PC-3 (cell line): ENCODE measurements at regions not wholly inside any gene's neighbourhood (a gene's known extent, or its start where the extent isn't known, plus 50 kb on each side); places are given as distances from the start of the nearest gene placed in this dataset.

Experiments used
- ATAC-seq: fragments of 200-7000 bp; cut with Tn5 transposase; 2 replicates; pipeline ENCODE4 v1.9.1; 2020; ENCODE audit warnings: mild to moderate bottlenecking, moderate library complexity
- BruUV-seq: library from RNA; stranded (reverse); fragments of 400-500 nt; replicated peaks from 2 replicates; lab custom pipeline; 2021; lab: Mats Ljungman, UMichigan
- CTCF ChIA-PET: fragments of 300-600 bp; sonication (Branson Sonifier 250); formaldehyde crosslinking; loops from one replicate; lab custom pipeline; 2022; ENCODE audit warnings: antibody characterized with exemption; lab: Charles Lee
- POLR2A ChIA-PET: fragments of 300-600 bp; sonication (Branson Sonifier 250); formaldehyde crosslinking; loops from one replicate; lab custom pipeline; 2022; ENCODE audit warnings: antibody characterized with exemption; ENCODE audit not compliant: unreplicated experiment; lab: Charles Lee
- DNase-seq: peaks from one replicate; pipeline ENCODE4 v3.0.0-alpha.2; 2015
- H2AFZ ChIP-seq: fragments of 300-600 bp; sonication (generic); 2 replicates; pipeline ENCODE4 v1.6.0; 2016; ENCODE audit warnings: antibody characterized with exemption, low read length
- H3F3A ChIP-seq: fragments of 300-600 bp; sonication (generic); one replicate; pipeline ENCODE4 v1.6.0; 2017; ENCODE audit warnings: antibody characterized with exemption, low read length, control low read depth, mild to moderate bottlenecking; ENCODE audit not compliant: unreplicated experiment
- H3K27ac ChIP-seq: fragments of 300-600 bp; sonication (generic); 2 replicates; pipeline ENCODE4 v1.5.1; 2016; ENCODE audit warnings: mild to moderate bottlenecking, low read length
- H3K27me3 ChIP-seq: fragments of 300-600 bp; sonication (generic); 2 replicates; pipeline ENCODE4 v1.6.1; 2016; ENCODE audit warnings: low read length, mixed read lengths
- H3K36me3 ChIP-seq: fragments of 300-600 bp; sonication (generic); 2 replicates; pipeline ENCODE4 v1.6.1; 2016; ENCODE audit warnings: low read depth, mixed run types, low read length, mixed read lengths
- H3K4me1 ChIP-seq: fragments of 300-600 bp; sonication (generic); 2 replicates; pipeline ENCODE4 v1.5.1; 2016; ENCODE audit warnings: low read length; ENCODE audit not compliant: insufficient read depth
- H3K4me2 ChIP-seq: fragments of 300-600 bp; sonication (generic); 2 replicates; pipeline ENCODE4 v1.6.0; 2016; ENCODE audit warnings: low read length
- H3K4me3 ChIP-seq: fragments of 300-600 bp; sonication (generic); 2 replicates; pipeline ENCODE4 v1.5.1; 2016; ENCODE audit warnings: mild to moderate bottlenecking, low read length, mixed read lengths
- H3K79me2 ChIP-seq: fragments of 300-600 bp; sonication (generic); 2 replicates; pipeline ENCODE4 v1.6.1; 2017; ENCODE audit warnings: low read length, mixed read lengths
- H3K9ac ChIP-seq: fragments of 300-600 bp; sonication (generic); 2 replicates; pipeline ENCODE4 v1.6.0; 2016; ENCODE audit warnings: mild to moderate bottlenecking, low read length
- H3K9me2 ChIP-seq: fragments of 300-600 bp; sonication (generic); replicated peaks from 2 replicates; pipeline ENCODE4 v1.6.1; 2016; ENCODE audit warnings: mixed run types, low read length, mixed read lengths
- H3K9me3 ChIP-seq: fragments of 300-600 bp; sonication (generic); 2 replicates; pipeline ENCODE4 v1.6.1; 2016; ENCODE audit warnings: low read length, mixed read lengths
- H4K20me1 ChIP-seq: fragments of 300-600 bp; sonication (generic); 2 replicates; pipeline ENCODE4 v1.6.1; 2016; ENCODE audit warnings: low read length, mixed read lengths
- EZH2 ChIP-seq: fragments of 300-600 bp; sonication (generic); IDR thresholded peaks from one replicate; pipeline ENCODE4 v1.6.1; 2017; ENCODE audit warnings: antibody characterized with exemption, mild to moderate bottlenecking, low read length; ENCODE audit not compliant: unreplicated experiment
- EZH2phosphoT487 ChIP-seq: fragments of 300-600 bp; sonication (generic); IDR thresholded peaks from 2 replicates; pipeline ENCODE4 v1.6.1; 2018; ENCODE audit warnings: mild to moderate bottlenecking, antibody characterized with exemption, low read length, borderline replicate concordance
- intact Hi-C: fragments of 100-400 bp; cut with micrococcal nuclease; formaldehyde crosslinking; loops from 2 replicates; pipeline ENCODE4 v1.9.0; 2023
- TF ChIP-seq, protein P1 (sequence below): fragments of 300-600 bp; sonication (generic); conservative IDR thresholded peaks from 2 replicates; pipeline ENCODE4 v1.5.1; 2017; ENCODE audit warnings: antibody characterized with exemption, low read depth, mild to moderate bottlenecking, low read length

DNA sequence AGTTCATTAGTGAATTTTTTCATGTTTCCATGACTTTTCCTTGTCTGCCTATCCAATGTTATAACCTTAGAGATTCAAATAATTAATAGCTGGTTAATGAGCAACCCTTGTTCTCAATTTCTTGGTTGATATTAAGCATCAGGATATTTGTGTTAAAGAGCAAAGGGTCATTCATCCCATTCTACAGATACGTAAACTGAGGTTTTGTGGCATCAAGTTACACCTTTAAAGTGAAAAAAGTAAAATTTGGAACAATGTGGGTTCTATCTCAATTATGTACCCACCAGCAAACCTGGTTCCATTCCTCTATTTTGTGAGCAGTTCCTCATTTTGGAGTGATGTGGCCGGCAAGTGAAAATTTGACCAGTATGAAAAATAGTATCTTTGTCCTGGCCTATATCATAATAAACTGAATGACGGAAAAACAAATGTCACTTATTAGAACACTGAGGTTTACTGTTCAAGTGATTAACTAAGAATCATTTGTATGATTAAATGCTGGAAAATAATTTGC is 220.5 kb upstream of the ATP5MC3 start:
- ChIA-PET CTCF (no interaction called here), POLR2A (no interaction called here)
- no peaks in the 10 kb centered on the region; the same call in 1 of the 2 replicates for H3K9me2 ChIP-seq
- ATAC-seq (no peak), DNase-seq (no peak)
- H3K9ac ChIP-seq: no peak overlapping the region
- H3F3A ChIP-seq: no peaks in the 10 kb centered on the region
- H3K9me3 ChIP-seq: no peaks in the 10 kb centered on the region
- H2AFZ ChIP-seq: no peak overlapping the region
- H3K27me3 ChIP-seq: peaks cover 53% of the 10 kb centered on the region
- H3K36me3 ChIP-seq: no peaks in the 10 kb centered on the region
- H3K4me2 ChIP-seq: no peak overlapping the region
- no peak overlapping the region for H3K27ac ChIP-seq
- TF ChIP-seq EZH2 (no peak), EZH2phosphoT487 (no peak)
- TF ChIP-seq, protein P1, sequence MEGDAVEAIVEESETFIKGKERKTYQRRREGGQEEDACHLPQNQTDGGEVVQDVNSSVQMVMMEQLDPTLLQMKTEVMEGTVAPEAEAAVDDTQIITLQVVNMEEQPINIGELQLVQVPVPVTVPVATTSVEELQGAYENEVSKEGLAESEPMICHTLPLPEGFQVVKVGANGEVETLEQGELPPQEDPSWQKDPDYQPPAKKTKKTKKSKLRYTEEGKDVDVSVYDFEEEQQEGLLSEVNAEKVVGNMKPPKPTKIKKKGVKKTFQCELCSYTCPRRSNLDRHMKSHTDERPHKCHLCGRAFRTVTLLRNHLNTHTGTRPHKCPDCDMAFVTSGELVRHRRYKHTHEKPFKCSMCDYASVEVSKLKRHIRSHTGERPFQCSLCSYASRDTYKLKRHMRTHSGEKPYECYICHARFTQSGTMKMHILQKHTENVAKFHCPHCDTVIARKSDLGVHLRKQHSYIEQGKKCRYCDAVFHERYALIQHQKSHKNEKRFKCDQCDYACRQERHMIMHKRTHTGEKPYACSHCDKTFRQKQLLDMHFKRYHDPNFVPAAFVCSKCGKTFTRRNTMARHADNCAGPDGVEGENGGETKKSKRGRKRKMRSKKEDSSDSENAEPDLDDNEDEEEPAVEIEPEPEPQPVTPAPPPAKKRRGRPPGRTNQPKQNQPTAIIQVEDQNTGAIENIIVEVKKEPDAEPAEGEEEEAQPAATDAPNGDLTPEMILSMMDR: no peak
- no peaks in the 10 kb centered on the region for H3K4me1 ChIP-seq
- H3K79me2 ChIP-seq: no peaks in the 10 kb centered on the region
- intact Hi-C loops: no loop called here
- H3K4me3 ChIP-seq: no peak overlapping the region
- BruUV-seq: no TSS peak
- no peaks in the 10 kb centered on the region for H4K20me1 ChIP-seq

DNA sequence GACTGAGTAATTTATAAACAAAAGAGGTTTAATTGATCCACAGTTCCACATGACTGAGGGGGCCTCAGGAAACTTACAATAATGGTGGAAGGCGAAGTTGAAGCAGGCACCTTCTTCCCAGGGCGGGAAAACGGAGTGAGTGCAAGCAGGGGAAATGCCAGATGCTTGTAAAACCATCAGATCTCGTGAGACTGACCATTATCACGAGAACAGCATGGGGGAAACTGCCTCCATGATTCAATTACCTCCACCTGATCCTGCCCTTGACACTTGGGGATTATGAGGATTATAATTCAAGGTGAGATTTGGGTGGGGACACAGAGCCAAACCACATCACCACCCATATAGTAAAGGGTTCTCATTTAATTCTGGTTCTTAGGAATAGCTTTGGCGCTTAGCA is 219.5 kb upstream of the ATP5MC3 start:
- Histone ChIP-seq H3K36me3 (no peaks in the 10 kb centered on the region), H3K79me2 (no peaks in the 10 kb centered on the region), H3K4me2 (no peak overlapping the region), H4K20me1 (no peaks in the 10 kb centered on the region), H3K4me1 (no peaks in the 10 kb centered on the region), H3F3A (no peaks in the 10 kb centered on the region), H2AFZ (no peak overlapping the region), H3K4me3 (no peak overlapping the region), H3K27ac (no peak overlapping the region), H3K9ac (no peak overlapping the region), H3K9me2 (no peaks in the 10 kb centered on the region; the same call in 1 of the 2 replicates), H3K27me3 (peaks cover 56% of the 10 kb centered on the region), H3K9me3 (no peaks in the 10 kb centered on the region)
- intact Hi-C loops: no loop called here
- no peak for ATAC-seq
- POLR2A ChIA-PET: no interaction called here
- DNase-seq: no peak
- TF ChIP-seq EZH2 (no peak), EZH2phosphoT487 (no peak)
- TF ChIP-seq, protein P1: no peak
- BruUV-seq: no TSS peak
- CTCF ChIA-PET: no interaction called here

DNA sequence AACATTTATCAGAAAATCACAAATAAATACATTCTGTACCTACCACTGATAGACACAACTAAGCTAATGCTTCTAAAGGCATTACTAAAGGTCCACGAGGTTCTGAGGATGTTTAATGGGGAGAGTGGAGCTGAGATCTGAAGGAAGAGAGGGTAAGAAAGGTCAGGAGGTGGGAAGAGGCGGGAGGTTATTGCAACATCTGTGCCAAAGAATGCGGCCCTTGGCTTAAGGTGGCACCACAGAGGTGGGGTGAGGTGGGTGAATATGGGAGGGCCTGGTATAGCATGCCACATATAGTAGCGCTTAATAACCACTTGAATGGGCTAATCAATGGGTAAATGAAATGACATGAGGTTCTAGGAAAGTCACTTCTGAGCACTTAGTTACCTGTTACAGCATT is 217.8 kb upstream of the ATP5MC3 start:
- Histone ChIP-seq H4K20me1 (no peaks in the 10 kb centered on the region), H3K9me2 (no peaks in the 10 kb centered on the region), H2AFZ (no peak overlapping the region), H3F3A (no peaks in the 10 kb centered on the region), H3K27me3 (peaks cover 55% of the 10 kb centered on the region), H3K9me3 (no peaks in the 10 kb centered on the region), H3K4me3 (no peak overlapping the region), H3K27ac (no peak overlapping the region), H3K4me2 (no peak overlapping the region), H3K4me1 (no peaks in the 10 kb centered on the region), H3K79me2 (no peaks in the 10 kb centered on the region), H3K36me3 (no peaks in the 10 kb centered on the region), H3K9ac (no peak overlapping the region)
- BruUV-seq: no TSS peak
- DNase-seq: no peak
- ChIA-PET CTCF (no interaction called here), POLR2A (no interaction called here)
- ATAC-seq: no peak
- TF ChIP-seq EZH2phosphoT487 (no peak), EZH2 (no peak)
- TF ChIP-seq, protein P1: no peak
- intact Hi-C loops: no loop called here
